ENCODE measurements at regions not wholly inside any gene's neighbourhood (a gene's known extent, or its start where the extent isn't known, plus 50 kb on each side); places are given as distances from the start of the nearest gene placed in this dataset.

DNA sequence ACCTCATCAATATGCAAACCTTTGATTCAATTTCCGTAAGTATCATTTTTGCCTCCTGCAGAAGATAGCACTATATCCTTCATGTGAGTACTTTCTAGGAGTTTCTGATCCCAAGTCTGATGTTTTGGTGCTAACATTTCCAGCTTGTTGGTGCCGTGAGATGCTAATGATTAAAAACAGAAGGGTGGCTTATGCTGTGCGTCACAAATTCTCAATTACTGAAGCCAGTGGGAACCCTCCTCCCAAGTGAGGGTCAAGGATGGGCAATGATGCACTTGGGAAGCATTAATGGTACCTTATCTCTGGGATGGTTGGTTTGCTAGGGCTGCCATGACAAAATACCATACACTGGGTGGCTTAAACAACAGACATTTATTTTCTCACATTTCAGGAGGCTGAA lies 123.0 kb downstream of the FOXD1 start:
- no peak for TF ChIP-seq RAD21 (IDR thresholded peaks at IDR 0.05; ENCODE audit: low read depth)
- TF ChIP-seq NFIC (IDR thresholded peaks at IDR 0.05) = no peak
- no peak for TF ChIP-seq TAF1 (IDR thresholded peaks at IDR 0.05; ENCODE audit: low read depth)

DNA sequence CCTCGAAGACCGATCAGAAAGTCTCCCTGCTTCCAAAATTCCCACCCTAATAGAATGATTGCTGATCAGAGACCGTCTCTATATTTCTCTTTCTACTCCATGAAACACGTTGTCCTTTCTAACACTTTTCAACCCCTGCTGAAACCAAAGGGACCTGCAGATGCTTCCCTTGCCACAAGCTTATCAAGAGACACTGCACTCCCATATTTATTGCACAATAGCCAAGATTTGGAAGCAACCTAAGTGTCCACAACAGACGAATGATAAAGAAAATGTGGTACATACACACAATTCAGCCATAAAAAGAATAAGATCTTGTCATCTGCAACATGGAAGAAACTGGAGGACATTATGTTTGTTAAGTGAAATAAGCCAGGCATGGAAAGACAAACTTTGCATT lies 125.1 kb downstream of the FOXD1 start:
- TF ChIP-seq CEBPB (IDR thresholded peaks at IDR 0.05) = peak; percentile 79
- TF ChIP-seq, protein P1, sequence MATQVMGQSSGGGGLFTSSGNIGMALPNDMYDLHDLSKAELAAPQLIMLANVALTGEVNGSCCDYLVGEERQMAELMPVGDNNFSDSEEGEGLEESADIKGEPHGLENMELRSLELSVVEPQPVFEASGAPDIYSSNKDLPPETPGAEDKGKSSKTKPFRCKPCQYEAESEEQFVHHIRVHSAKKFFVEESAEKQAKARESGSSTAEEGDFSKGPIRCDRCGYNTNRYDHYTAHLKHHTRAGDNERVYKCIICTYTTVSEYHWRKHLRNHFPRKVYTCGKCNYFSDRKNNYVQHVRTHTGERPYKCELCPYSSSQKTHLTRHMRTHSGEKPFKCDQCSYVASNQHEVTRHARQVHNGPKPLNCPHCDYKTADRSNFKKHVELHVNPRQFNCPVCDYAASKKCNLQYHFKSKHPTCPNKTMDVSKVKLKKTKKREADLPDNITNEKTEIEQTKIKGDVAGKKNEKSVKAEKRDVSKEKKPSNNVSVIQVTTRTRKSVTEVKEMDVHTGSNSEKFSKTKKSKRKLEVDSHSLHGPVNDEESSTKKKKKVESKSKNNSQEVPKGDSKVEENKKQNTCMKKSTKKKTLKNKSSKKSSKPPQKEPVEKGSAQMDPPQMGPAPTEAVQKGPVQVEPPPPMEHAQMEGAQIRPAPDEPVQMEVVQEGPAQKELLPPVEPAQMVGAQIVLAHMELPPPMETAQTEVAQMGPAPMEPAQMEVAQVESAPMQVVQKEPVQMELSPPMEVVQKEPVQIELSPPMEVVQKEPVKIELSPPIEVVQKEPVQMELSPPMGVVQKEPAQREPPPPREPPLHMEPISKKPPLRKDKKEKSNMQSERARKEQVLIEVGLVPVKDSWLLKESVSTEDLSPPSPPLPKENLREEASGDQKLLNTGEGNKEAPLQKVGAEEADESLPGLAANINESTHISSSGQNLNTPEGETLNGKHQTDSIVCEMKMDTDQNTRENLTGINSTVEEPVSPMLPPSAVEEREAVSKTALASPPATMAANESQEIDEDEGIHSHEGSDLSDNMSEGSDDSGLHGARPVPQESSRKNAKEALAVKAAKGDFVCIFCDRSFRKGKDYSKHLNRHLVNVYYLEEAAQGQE (IDR thresholded peaks at IDR 0.05; ENCODE audit: low read depth) = no peak
- no peak for TF ChIP-seq TAF1 (IDR thresholded peaks at IDR 0.05; ENCODE audit: low read depth)
- TF ChIP-seq, protein P2, sequence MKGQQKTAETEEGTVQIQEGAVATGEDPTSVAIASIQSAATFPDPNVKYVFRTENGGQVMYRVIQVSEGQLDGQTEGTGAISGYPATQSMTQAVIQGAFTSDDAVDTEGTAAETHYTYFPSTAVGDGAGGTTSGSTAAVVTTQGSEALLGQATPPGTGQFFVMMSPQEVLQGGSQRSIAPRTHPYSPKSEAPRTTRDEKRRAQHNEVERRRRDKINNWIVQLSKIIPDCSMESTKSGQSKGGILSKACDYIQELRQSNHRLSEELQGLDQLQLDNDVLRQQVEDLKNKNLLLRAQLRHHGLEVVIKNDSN (IDR thresholded peaks at IDR 0.05) = no peak
- no peak for TF ChIP-seq FOXM1 (IDR thresholded peaks at IDR 0.05; ENCODE audit: borderline replicate concordance, low read depth)
- TF ChIP-seq EGR1 (IDR thresholded peaks at IDR 0.05) = no peak

DNA sequence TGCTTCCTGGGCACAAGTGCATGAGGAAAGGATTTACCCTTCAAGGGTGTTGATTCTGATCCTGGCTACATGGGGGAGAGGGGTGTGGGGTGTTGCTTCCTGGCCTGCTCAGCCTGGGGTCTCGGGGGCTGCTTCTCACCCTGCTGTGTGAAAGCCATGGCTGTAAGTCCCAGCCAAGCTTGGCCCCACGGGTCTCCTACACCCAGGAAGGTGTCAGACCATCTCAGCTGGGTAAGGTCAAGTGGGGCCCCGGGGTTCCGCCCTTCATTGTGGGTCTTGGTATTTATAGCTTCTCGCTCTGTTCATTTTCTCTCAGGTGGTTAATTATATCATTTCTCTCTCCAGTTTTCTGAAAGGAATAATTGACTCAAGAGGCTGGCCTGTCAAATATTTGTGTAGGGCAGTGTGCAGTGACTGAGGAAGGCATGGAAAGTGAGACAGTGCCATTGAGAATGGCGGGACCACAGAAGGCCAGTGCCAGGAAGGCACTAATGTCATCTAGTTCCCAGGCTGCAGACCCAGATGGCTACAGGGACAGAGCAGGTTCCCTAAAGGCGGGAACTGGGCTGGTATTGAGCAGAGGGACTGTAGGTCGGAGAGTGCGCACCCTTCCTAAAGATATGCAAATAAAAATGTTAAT lies 126.0 kb downstream of the FOXD1 start:
- TF ChIP-seq CREB1 (IDR thresholded peaks at IDR 0.05; ENCODE audit: low read depth) = no peak
- peak; percentile 67 for TF ChIP-seq YY1 (IDR thresholded peaks at IDR 0.05; ENCODE audit: low read depth)
- TF ChIP-seq ZBTB7A (IDR thresholded peaks at IDR 0.05; ENCODE audit: low read depth) = peak; percentile 94
- peak; percentile 91 for TF ChIP-seq TEAD4 (IDR thresholded peaks at IDR 0.05)
- TF ChIP-seq NFIC (IDR thresholded peaks at IDR 0.05) = peak; percentile 85
- peak; percentile 97 for TF ChIP-seq FOXM1 (IDR thresholded peaks at IDR 0.05; ENCODE audit: borderline replicate concordance, low read depth)
- TF ChIP-seq, protein P3, sequence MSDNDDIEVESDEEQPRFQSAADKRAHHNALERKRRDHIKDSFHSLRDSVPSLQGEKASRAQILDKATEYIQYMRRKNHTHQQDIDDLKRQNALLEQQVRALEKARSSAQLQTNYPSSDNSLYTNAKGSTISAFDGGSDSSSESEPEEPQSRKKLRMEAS (IDR thresholded peaks at IDR 0.05) = peak; percentile 54
- TF ChIP-seq TCF12 (IDR thresholded peaks at IDR 0.05; ENCODE audit: low read depth) = peak; percentile 96
- TF ChIP-seq EGR1 (IDR thresholded peaks at IDR 0.05) = no peak
- peak; percentile 98 for TF ChIP-seq EP300 (IDR thresholded peaks at IDR 0.05; ENCODE audit: borderline replicate concordance)
- TF ChIP-seq CEBPB (IDR thresholded peaks at IDR 0.05) = no peak
- TF ChIP-seq, protein P1 (IDR thresholded peaks at IDR 0.05; ENCODE audit: low read depth) = no peak
- TF ChIP-seq, protein P2 (IDR thresholded peaks at IDR 0.05) = no peak
- 0 out of 2 replicates have a peak, but pooled peaks have one; percentile 2 for TF ChIP-seq RAD21 (IDR thresholded peaks at IDR 0.05; ENCODE audit: low read depth)
- no peak for TF ChIP-seq TAF1 (IDR thresholded peaks at IDR 0.05; ENCODE audit: low read depth)

DNA sequence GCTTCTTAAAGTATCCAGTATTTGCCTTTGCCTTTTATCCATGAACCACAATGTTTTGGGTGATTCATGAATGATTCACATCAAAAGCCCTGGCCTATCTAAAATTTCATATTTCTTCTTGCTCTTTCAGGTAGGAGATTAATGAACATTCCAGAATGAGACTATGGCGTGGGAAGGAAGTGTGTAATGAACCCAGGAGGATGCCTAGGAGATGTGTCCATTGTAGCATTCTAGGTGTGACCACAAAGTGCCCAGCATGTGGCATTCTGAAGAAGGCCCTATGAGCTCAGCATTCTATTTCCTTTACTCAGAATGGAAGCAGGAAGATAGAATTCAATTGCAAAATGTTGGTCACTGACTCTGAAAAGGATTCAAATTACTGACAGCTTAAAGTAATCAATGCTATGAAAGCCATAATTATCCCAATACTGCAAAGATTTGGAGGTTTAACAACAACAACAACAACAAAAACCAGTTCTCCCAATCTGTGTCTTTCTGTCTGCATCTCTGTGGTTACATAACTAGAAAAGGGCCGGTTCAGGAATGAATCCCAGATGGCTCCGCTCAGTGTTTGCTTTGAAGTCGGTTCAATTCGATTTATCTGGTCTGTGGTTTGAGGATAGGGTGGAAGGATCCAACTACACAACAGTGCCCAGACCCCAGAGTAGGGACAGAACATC lies 126.7 kb downstream of the FOXD1 start:
- TF ChIP-seq ZBTB7A (IDR thresholded peaks at IDR 0.05; ENCODE audit: low read depth) (no peak), TEAD4 (IDR thresholded peaks at IDR 0.05) (peak; percentile 98), TAF1 (IDR thresholded peaks at IDR 0.05; ENCODE audit: low read depth) (no peak), FOXM1 (IDR thresholded peaks at IDR 0.05; ENCODE audit: borderline replicate concordance, low read depth) (peak; percentile 99), CREB1 (IDR thresholded peaks at IDR 0.05; ENCODE audit: low read depth) (peak; percentile 26; the same call in 1 of the 2 replicates), EGR1 (IDR thresholded peaks at IDR 0.05) (peak; percentile 63), YY1 (IDR thresholded peaks at IDR 0.05; ENCODE audit: low read depth) (peak; percentile 61; the same call in 1 of the 2 replicates), CEBPB (IDR thresholded peaks at IDR 0.05) (peak; percentile 71), NFIC (IDR thresholded peaks at IDR 0.05) (peak; percentile 96), RAD21 (IDR thresholded peaks at IDR 0.05; ENCODE audit: low read depth) (peak; percentile 11; the same call in 1 of the 2 replicates), EP300 (IDR thresholded peaks at IDR 0.05; ENCODE audit: borderline replicate concordance) (peak; percentile 99), TCF12 (IDR thresholded peaks at IDR 0.05; ENCODE audit: low read depth) (peak; percentile 98)
- TF ChIP-seq, protein P3 (IDR thresholded peaks at IDR 0.05) = peak; percentile 76
- TF ChIP-seq, protein P2 (IDR thresholded peaks at IDR 0.05) = no peak

DNA sequence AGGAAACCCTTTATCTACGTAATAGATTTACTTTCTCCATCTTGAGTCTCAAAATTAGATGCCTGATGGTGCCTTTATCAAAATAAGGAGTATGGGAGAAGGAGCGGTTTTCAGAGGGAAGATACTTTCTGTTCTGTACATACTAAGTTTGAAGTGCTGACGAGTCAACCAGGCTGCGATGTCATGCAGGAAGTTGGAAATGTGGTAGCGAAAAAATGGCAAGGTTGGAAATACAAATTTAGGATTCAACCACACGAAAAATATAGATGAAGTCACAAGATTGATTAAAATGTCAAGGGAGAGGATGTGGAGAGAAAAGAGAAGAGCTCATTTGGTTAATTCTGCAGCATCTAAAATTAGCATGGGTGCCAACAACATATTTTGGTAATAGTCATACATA lies 129.5 kb downstream of the FOXD1 start:
- TF ChIP-seq EGR1 (IDR thresholded peaks at IDR 0.05) = no peak
- TF ChIP-seq TAF1 (IDR thresholded peaks at IDR 0.05; ENCODE audit: low read depth) = no peak
- no peak for TF ChIP-seq RAD21 (IDR thresholded peaks at IDR 0.05; ENCODE audit: low read depth)
- TF ChIP-seq ZBTB7A (IDR thresholded peaks at IDR 0.05; ENCODE audit: low read depth) = no peak
- no peak for TF ChIP-seq FOXM1 (IDR thresholded peaks at IDR 0.05; ENCODE audit: borderline replicate concordance, low read depth)
- no peak for TF ChIP-seq NFIC (IDR thresholded peaks at IDR 0.05)

Data from Ishikawa (cell line).